ENCODE measurements at regions not wholly inside any gene's neighbourhood (a gene's known extent, or its start where the extent isn't known, plus 50 kb on each side); places are given as distances from the start of the nearest gene placed in this dataset.

DNA sequence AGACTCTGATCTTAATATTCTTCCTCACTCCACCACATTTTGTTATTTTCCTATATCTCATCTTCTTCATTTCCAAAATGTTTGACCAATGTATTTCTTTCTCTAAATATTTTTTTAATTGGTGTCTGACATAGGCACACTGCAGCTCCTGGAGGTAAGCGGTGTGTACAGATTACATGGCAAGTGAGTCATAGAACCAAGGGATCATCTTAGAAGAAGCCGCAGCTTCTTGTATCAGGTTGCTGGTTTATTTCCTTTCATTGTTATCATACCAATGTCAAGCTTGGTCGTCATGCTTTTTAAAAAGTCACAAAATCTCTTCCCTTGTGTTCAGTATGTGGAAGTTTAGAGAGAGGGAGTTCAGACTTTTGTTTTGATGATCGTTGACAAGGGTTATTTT is 526.1 kb upstream of the CDH18 start:
- H3K4me1 ChIP-seq, result no peaks in the 10 kb centered on the region
- no peak overlapping the region for H3K4me3 ChIP-seq
- no peaks in the 10 kb centered on the region for H3K36me3 ChIP-seq
- H3K27ac ChIP-seq, result no peak overlapping the region
- DNase-seq (no peak), ATAC-seq (no peak)
- 43 to 46% methylated on average over 4 of the region's 4 CpGs for WGBS, 2 donors
- intact Hi-C loops (cut with DNase I), result no loop called here
- peaks cover 0 to 20% (median 0%) of the 10 kb centered on the region in 11 donors for H3K9me3 ChIP-seq
- H3K27me3 ChIP-seq, result no peaks in the 10 kb centered on the region
- TF ChIP-seq, protein P1, sequence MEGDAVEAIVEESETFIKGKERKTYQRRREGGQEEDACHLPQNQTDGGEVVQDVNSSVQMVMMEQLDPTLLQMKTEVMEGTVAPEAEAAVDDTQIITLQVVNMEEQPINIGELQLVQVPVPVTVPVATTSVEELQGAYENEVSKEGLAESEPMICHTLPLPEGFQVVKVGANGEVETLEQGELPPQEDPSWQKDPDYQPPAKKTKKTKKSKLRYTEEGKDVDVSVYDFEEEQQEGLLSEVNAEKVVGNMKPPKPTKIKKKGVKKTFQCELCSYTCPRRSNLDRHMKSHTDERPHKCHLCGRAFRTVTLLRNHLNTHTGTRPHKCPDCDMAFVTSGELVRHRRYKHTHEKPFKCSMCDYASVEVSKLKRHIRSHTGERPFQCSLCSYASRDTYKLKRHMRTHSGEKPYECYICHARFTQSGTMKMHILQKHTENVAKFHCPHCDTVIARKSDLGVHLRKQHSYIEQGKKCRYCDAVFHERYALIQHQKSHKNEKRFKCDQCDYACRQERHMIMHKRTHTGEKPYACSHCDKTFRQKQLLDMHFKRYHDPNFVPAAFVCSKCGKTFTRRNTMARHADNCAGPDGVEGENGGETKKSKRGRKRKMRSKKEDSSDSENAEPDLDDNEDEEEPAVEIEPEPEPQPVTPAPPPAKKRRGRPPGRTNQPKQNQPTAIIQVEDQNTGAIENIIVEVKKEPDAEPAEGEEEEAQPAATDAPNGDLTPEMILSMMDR (IDR thresholded peaks at IDR 0.05), result no peak

DNA sequence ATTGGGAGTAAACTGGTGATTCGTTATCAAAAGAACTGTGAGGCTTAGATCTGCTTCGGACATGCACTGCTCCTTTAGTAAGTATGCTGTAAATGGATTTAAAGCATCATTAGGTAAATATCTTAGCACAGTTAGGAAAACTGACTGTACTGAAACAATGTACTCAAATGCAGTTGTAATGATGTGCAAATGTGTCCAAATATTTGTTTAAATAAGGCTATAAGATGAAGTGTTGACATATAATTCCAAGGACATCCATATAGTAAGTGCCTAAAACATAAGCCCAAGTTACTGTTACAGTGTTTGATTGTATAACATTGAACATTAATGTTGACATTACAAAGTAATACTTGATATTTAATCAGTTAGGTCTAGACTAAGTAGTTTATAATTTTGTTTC is 512.5 kb upstream of the CDH18 start:
- TF ChIP-seq, protein P1 (IDR thresholded peaks at IDR 0.05), result no peak
- no peak for DNase-seq
- H3K27me3 ChIP-seq, result no peaks in the 10 kb centered on the region
- ATAC-seq, result no peak
- peaks cover 0 to 4% (median 0%) of the 10 kb centered on the region in 11 donors for H3K9me3 ChIP-seq
- intact Hi-C loops (cut with DNase I), result no loop called here
- no peak overlapping the region for H3K27ac ChIP-seq
- H3K4me1 ChIP-seq, result no peaks in the 10 kb centered on the region
- H3K36me3 ChIP-seq, result no peaks in the 10 kb centered on the region
- 69 to 70% methylated on average over 2 of the region's 2 CpGs for WGBS, 2 donors
- H3K4me3 ChIP-seq, result no peak overlapping the region

DNA sequence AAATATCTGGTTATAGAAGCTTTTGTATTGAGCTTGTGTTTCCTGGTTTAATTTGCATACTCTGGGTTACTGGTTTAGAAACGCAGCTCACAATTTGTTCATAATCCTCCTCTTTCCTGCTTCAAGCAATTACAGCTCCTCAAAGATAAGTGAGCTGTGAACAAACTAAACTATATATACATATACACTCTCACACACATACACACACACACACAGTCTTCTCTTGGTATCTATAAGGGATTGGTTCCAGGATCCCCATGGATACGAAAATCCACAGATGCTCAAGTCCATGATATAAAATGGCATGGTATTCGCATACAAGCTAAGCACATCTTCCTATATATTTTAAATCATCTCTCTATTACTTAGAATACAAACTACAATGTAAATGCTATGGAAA is 510.9 kb upstream of the CDH18 start:
- H3K27ac ChIP-seq, result no peak overlapping the region
- peaks cover 0 to 4% (median 0%) of the 10 kb centered on the region in 11 donors for H3K9me3 ChIP-seq
- no peak overlapping the region for H3K4me3 ChIP-seq
- H3K27me3 ChIP-seq, result no peaks in the 10 kb centered on the region
- H3K36me3 ChIP-seq, result no peaks in the 10 kb centered on the region
- H3K4me1 ChIP-seq, result no peaks in the 10 kb centered on the region
- TF ChIP-seq, protein P1 (IDR thresholded peaks at IDR 0.05), result no peak
- DNase-seq (no peak), ATAC-seq (no peak)
- WGBS, 2 donors, result 74 to 79% methylated on average over 3 of the region's 3 CpGs
- intact Hi-C loops (cut with DNase I), result no loop called here

DNA sequence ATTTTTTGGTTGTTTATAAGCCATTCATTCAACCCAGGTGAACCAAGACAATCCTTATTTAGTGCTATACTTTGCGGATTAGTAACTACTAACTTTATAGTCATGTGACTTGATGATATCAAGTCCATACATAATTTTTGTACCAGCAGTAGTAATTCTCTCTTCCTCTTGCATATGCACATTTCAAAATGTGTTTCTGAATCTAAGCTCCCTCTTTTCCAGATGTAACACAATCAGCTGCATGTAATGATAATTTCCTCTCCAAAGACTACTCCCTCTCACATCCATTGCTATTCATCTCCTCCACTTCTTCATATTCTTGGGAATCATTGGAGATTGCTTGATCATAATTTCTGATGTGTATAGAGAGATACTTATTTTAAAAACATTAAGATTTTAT is 510.1 kb upstream of the CDH18 start:
- no peak overlapping the region for H3K27ac ChIP-seq
- ATAC-seq, result no peak
- no peak overlapping the region for H3K4me3 ChIP-seq
- TF ChIP-seq, protein P1 (IDR thresholded peaks at IDR 0.05), result no peak
- no peaks in the 10 kb centered on the region for H3K27me3 ChIP-seq
- WGBS, 2 donors, result 88 to 92% methylated on average over 1 of the region's 1 CpG
- intact Hi-C loops (cut with DNase I), result no loop called here
- no peak for DNase-seq
- H3K36me3 ChIP-seq, result no peaks in the 10 kb centered on the region
- H3K9me3 ChIP-seq, result peaks cover 0 to 4% (median 0%) of the 10 kb centered on the region in 11 donors
- no peaks in the 10 kb centered on the region for H3K4me1 ChIP-seq
